MCF 10A (cell line): ENCODE measurements at regions not wholly inside any gene's neighbourhood (a gene's known extent, or its start where the extent isn't known, plus 50 kb on each side); places are given as distances from the start of the nearest gene placed in this dataset.

Source experiments
- BruUV-seq: library from RNA; stranded (reverse); fragments of 400-500 nt; replicated peaks from 2 replicates; lab custom pipeline; 2021; lab: Mats Ljungman, UMichigan
- CTCF ChIA-PET: fragments of 300-600 bp; sonication (Branson Sonifier 250); formaldehyde crosslinking; extraction: SDS; loops from one replicate; lab custom pipeline; 2021; ENCODE audit warnings: antibody characterized with exemption, inconsistent platforms; lab: Yijun Ruan, JAX
- POLR2A ChIA-PET: fragments of 300-600, 350-650 bp; sonication (Branson Sonifier 250); formaldehyde crosslinking; extraction: SDS; loops from one replicate; lab custom pipeline; 2020; ENCODE audit warnings: antibody characterized with exemption, inconsistent platforms; lab: Yijun Ruan, JAX
- DNase-seq: peaks from one replicate; pipeline ENCODE4 v3.0.0-alpha.2; 2018; ENCODE audit not compliant: unreplicated experiment
- H3K27ac Mint-ChIP-seq: one replicate; pipeline ENCODE4 v1.8.0; 2022; ENCODE audit warnings: mild to moderate bottlenecking, low read depth, mixed read lengths; ENCODE audit not compliant: unreplicated experiment
- H3K27me3 Mint-ChIP-seq: one replicate; pipeline ENCODE4 v1.8.0; 2022; ENCODE audit warnings: mixed read lengths; ENCODE audit not compliant: insufficient read depth, unreplicated experiment
- H3K36me3 Mint-ChIP-seq: one replicate; pipeline ENCODE4 v1.8.0; 2022; ENCODE audit warnings: mild to moderate bottlenecking, moderate library complexity, mixed read lengths; ENCODE audit not compliant: insufficient read depth, unreplicated experiment
- H3K4me1 Mint-ChIP-seq: one replicate; pipeline ENCODE4 v1.8.0; 2022; ENCODE audit warnings: mixed read lengths; ENCODE audit not compliant: insufficient read depth, unreplicated experiment
- H3K4me3 Mint-ChIP-seq: one replicate; pipeline ENCODE4 v1.8.0; 2022; ENCODE audit warnings: mild to moderate bottlenecking, moderate library complexity, mixed read lengths; ENCODE audit not compliant: unreplicated experiment
- H3K9me3 Mint-ChIP-seq: one replicate; pipeline ENCODE4 v1.8.0; 2022; ENCODE audit warnings: mixed read lengths; ENCODE audit not compliant: unreplicated experiment
- CTCF ChIP-seq: fragments of 200-600 bp; IDR thresholded peaks from one replicate; pipeline ENCODE4 v1.8.0; 2022; ENCODE audit warnings: antibody characterized with exemption, mild to moderate bottlenecking; ENCODE audit not compliant: unreplicated experiment
- intact Hi-C: fragments of 100-400 bp; cut with micrococcal nuclease; formaldehyde crosslinking; loops from 2 replicates; pipeline ENCODE4 v1.14.1; 2022

- no peak overlapping the region for H3K4me3 Mint-ChIP-seq
- no peak overlapping the region for H3K27ac Mint-ChIP-seq
- intact Hi-C loops: no loop called here
- peaks cover 11% of the 10 kb centered on the region for H3K4me1 Mint-ChIP-seq
- BruUV-seq: no TSS peak
- CTCF ChIA-PET: interaction anchor here (1.1 to 8.3 kb wide), 4 partner anchors 20 to 382 kb away, joined by 3 to 83 read pairs (median 6); no protein-coding TSS in a partner anchor
- DNase-seq: peak; percentile 40
- POLR2A ChIA-PET: interaction anchor here (1.2 kb wide), 1 partner anchor 13 kb away, joined by 4 read pairs; no protein-coding TSS in a partner anchor
- peaks cover 5% of the 10 kb centered on the region for H3K36me3 Mint-ChIP-seq
- H3K27me3 Mint-ChIP-seq: no peaks in the 10 kb centered on the region
- no peak for TF ChIP-seq CTCF
- H3K9me3 Mint-ChIP-seq: no peaks in the 10 kb centered on the region
These were observed 364.0 kb upstream of the IL12A start for GRCh38 chr3:159624616-159625015.

GRCh38 chr3:159625594-159625993 is 363.0 kb upstream of the IL12A start:
- H3K27ac Mint-ChIP-seq: no peak overlapping the region
- no TSS peak for BruUV-seq
- peaks cover 7% of the 10 kb centered on the region for H3K4me1 Mint-ChIP-seq
- POLR2A ChIA-PET: no interaction called here
- no peaks in the 10 kb centered on the region for H3K27me3 Mint-ChIP-seq
- intact Hi-C loops: no loop called here
- H3K36me3 Mint-ChIP-seq: peaks cover 5% of the 10 kb centered on the region
- no peaks in the 10 kb centered on the region for H3K9me3 Mint-ChIP-seq
- CTCF ChIA-PET: interaction anchor here (0.7 to 8.3 kb wide), 6 partner anchors 8 to 381 kb away, joined by 3 to 83 read pairs (median 6); no protein-coding TSS in a partner anchor
- no peak for DNase-seq
- no peak for TF ChIP-seq CTCF
- H3K4me3 Mint-ChIP-seq: no peak overlapping the region

- Mint-ChIP-seq H3K4me1 (no peaks in the 10 kb centered on the region), H3K27ac (no peak overlapping the region), H3K27me3 (no peaks in the 10 kb centered on the region), H3K9me3 (no peaks in the 10 kb centered on the region), H3K36me3 (peaks cover 5% of the 10 kb centered on the region), H3K4me3 (no peak overlapping the region)
- POLR2A ChIA-PET: interaction anchor here (0.9 kb wide), 1 partner anchor 128 kb away, joined by 3 read pairs; no protein-coding TSS in a partner anchor
- no peak for DNase-seq
- no peak for TF ChIP-seq CTCF
- CTCF ChIA-PET: interaction anchor here (0.7 to 8.3 kb wide), 6 partner anchors 106 to 380 kb away, joined by 3 to 83 read pairs (median 6); no protein-coding TSS in a partner anchor
- no TSS peak for BruUV-seq
- intact Hi-C loops: no loop called here
These were observed 362.0 kb upstream of the IL12A start for GRCh38 chr3:159626598-159626997.

- Mint-ChIP-seq H3K9me3 (no peaks in the 10 kb centered on the region), H3K4me1 (no peaks in the 10 kb centered on the region), H3K27ac (no peak overlapping the region), H3K4me3 (no peak overlapping the region), H3K36me3 (peaks cover 5% of the 10 kb centered on the region), H3K27me3 (no peaks in the 10 kb centered on the region)
- CTCF ChIA-PET: interaction anchor here (1.0 to 8.3 kb wide), 4 partner anchors 9 to 379 kb away, joined by 3 to 83 read pairs (median 4); no protein-coding TSS in a partner anchor
- DNase-seq: no peak
- BruUV-seq: no TSS peak
- intact Hi-C loops: no loop called here
- POLR2A ChIA-PET: interaction anchor here (0.9 kb wide), 1 partner anchor 127 kb away, joined by 3 read pairs; no protein-coding TSS in a partner anchor
- TF ChIP-seq CTCF: no peak
These were observed 361.4 kb upstream of the IL12A start for GRCh38 chr3:159627229-159627628.
